ENCODE measurements at regions not wholly inside any gene's neighbourhood (a gene's known extent, or its start where the extent isn't known, plus 50 kb on each side); places are given as distances from the start of the nearest gene placed in this dataset.

DNA sequence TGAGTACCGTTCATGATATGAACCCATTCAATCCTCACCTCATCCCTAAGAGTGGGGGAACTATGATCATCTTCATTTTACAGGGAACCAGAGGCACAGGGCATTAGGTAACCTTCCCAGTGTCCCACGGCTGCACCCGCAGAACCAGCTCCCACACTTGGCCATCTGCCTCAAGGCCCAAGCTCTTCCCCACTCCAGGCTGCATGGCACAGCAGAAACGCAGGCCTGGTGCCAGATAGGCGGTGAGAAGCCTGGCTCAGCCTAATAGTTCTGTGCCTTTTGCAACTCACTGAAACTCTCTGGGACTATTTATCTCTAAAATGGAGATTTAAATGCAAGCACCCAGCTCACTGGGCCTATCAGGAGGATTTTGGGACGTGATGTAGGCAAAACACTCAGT lies 90.8 kb upstream of the ZNF618 start:
- no peak overlapping the region for H3K4me3 ChIP-seq (ENCODE audit: low read depth, low read length)
- no peak for DNase-seq (ENCODE audit: low read depth)
- TF ChIP-seq, protein P1, sequence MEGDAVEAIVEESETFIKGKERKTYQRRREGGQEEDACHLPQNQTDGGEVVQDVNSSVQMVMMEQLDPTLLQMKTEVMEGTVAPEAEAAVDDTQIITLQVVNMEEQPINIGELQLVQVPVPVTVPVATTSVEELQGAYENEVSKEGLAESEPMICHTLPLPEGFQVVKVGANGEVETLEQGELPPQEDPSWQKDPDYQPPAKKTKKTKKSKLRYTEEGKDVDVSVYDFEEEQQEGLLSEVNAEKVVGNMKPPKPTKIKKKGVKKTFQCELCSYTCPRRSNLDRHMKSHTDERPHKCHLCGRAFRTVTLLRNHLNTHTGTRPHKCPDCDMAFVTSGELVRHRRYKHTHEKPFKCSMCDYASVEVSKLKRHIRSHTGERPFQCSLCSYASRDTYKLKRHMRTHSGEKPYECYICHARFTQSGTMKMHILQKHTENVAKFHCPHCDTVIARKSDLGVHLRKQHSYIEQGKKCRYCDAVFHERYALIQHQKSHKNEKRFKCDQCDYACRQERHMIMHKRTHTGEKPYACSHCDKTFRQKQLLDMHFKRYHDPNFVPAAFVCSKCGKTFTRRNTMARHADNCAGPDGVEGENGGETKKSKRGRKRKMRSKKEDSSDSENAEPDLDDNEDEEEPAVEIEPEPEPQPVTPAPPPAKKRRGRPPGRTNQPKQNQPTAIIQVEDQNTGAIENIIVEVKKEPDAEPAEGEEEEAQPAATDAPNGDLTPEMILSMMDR (IDR thresholded peaks at IDR 0.05; ENCODE audit: control insufficient read depth, extremely low read depth, insufficient read depth) = no peak

DNA sequence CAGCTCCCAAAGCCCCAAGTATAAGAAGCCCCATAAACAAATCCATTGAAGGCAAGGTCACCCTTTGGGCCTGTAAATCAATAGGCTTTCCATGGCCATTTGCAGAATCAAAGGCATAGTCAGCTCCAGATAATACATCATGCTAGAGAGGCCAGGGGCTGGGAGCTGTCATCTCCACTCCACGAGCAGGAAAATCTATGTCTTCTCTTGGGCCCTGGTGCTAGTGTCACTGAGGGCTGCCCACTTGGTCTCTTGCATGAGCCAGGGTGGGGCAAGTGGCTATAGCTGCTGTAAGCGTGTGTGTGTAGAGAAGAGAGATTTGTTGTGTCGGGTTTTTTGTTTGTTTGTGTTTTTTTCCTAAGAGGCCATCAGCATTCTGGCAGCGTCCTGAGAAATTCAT lies 90.0 kb upstream of the ZNF618 start:
- TF ChIP-seq, protein P1 (IDR thresholded peaks at IDR 0.05; ENCODE audit: control insufficient read depth, extremely low read depth, insufficient read depth) = no peak
- no peak overlapping the region for H3K4me3 ChIP-seq (ENCODE audit: low read depth, low read length)
- DNase-seq (ENCODE audit: low read depth) = no peak

DNA sequence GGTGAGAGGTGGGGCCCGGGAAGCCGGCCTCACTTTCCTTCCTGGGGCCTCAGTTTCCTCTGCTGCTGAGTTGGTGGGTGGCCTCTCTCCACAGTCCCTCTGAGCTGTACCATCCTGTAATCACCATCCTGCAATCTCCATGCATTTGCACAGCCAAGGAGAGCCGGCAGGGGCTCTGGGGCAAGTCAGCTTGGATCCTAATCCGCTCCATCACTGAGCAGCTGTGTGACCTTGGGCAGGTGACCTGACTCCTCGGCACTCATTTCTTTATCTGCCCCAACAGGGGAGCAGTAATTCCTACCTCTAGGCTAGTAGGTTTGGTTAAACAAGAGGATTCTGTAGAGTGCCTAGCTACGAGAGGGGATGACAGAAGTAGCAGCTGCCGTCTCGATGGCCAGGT lies 88.2 kb upstream of the ZNF618 start:
- TF ChIP-seq, protein P1 (IDR thresholded peaks at IDR 0.05; ENCODE audit: control insufficient read depth, extremely low read depth, insufficient read depth) = no peak
- no peak overlapping the region for H3K4me3 ChIP-seq (ENCODE audit: low read depth, low read length)
- no peak for DNase-seq (ENCODE audit: low read depth)

DNA sequence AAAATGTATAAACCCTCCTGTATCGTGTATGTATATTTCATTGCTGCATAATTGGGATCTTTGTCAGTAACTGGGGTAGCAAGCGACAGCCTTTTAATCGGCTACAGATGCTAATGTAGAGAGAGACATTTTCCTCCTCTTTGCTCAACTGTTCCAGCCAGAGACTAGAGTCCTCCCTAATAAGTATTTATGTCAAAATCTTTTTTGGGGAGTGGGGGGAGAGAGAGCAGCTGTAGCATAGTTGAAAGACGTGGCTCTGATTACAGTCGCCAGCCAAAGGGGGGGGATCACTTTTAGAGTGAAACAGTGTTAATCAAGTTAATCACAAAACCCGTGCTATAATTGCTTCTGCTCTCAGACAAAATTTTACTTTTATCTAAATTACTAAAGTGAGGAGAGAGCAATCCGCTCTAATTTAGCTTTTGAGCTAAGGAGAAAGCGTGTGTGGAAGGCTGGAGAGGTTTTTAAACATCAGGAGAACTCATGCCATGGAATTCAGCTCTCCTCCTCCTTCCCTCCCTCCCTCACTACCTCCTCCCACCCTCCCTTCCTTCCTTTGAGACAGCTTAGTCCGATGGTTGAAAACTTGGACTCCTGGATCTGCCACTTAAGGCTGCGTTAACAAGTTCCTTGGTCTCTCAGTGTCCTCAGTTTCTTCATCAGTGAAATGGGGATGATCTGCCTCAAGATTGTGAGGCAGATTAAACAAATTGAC lies 87.3 kb upstream of the ZNF618 start:
- H3K4me3 ChIP-seq (ENCODE audit: low read depth, low read length) = no peak overlapping the region
- TF ChIP-seq, protein P1 (IDR thresholded peaks at IDR 0.05; ENCODE audit: control insufficient read depth, extremely low read depth, insufficient read depth) = no peak
- no peak for DNase-seq (ENCODE audit: low read depth)

DNA sequence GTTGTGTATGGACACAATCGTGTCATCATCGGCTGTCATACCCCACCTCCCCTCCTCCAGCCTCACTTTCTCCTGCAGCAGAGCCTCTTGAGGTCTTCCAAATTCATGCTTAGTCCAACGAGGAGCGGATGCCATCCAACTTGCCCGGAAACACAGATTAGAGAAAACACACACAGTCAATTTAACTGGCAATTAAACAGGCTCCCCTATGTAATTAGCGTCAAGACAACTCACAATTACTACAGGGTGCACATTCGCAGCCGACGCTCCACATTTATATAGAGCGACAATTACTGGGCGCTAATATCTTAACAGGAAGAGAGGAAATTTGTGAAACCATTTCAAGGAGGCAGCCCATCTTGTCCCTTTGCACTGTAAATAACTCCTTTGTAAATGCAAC lies 86.0 kb upstream of the ZNF618 start:
- DNase-seq (ENCODE audit: low read depth) = no peak
- TF ChIP-seq, protein P1 (IDR thresholded peaks at IDR 0.05; ENCODE audit: control insufficient read depth, extremely low read depth, insufficient read depth) = no peak
- no peak overlapping the region for H3K4me3 ChIP-seq (ENCODE audit: low read depth, low read length)

DNA sequence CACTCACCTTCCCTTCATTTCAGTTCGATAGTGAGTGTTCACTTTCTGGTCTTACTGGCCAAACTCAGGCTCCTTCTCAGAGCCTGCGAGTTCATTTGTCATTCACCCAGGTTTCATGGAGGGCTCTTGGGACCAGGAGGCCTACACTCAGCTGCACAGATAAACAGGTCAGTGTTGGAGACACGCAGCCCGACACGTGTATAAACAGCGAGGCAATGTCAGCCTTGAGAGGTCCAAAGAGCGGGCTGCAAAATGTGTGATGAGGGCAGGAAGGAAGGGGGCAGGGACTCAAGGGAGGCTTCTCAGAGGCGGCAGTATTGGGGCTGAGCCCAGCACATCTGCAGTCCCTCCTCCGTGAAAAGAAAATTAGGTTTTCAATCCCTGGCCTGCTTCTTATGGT lies 82.6 kb upstream of the ZNF618 start:
- TF ChIP-seq, protein P1 (IDR thresholded peaks at IDR 0.05; ENCODE audit: control insufficient read depth, extremely low read depth, insufficient read depth) = no peak
- H3K4me3 ChIP-seq (ENCODE audit: low read depth, low read length) = no peak overlapping the region
- no peak for DNase-seq (ENCODE audit: low read depth)

DNA sequence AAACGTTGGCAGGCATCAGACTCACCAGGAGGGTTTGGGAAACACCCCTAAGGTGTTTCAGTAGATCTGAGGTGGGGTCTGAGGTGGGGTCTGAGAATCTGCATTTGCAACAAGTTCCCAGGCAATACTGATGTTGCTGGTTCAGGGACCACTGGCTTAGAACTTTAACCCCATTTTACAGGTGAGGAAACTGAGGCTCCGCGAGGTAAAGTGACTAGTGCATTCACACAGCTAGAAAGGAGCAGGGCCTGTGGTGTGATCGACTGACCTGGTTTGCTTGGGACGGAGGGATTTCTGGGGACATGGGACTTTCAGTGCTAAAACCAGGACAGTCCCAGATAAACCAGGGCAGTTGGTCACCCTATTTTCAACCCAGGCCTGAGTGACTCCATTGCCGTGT lies 81.4 kb upstream of the ZNF618 start:
- TF ChIP-seq, protein P1 (IDR thresholded peaks at IDR 0.05; ENCODE audit: control insufficient read depth, extremely low read depth, insufficient read depth) = no peak
- H3K4me3 ChIP-seq (ENCODE audit: low read depth, low read length) = no peak overlapping the region
- no peak for DNase-seq (ENCODE audit: low read depth)
